HG02981 (cell line): ENCODE measurements at regions not wholly inside any gene's neighbourhood (a gene's known extent, or its start where the extent isn't known, plus 50 kb on each side); places are given as distances from the start of the nearest gene placed in this dataset.

ENCODE experiments used
- ATAC-seq: cut with Tn5 transposase; IDR thresholded peaks from one replicate; pipeline ENCODE4 v1.9.1; 2021; ENCODE audit warnings: mild to moderate bottlenecking, moderate library complexity; ENCODE audit not compliant: unreplicated experiment

DNA sequence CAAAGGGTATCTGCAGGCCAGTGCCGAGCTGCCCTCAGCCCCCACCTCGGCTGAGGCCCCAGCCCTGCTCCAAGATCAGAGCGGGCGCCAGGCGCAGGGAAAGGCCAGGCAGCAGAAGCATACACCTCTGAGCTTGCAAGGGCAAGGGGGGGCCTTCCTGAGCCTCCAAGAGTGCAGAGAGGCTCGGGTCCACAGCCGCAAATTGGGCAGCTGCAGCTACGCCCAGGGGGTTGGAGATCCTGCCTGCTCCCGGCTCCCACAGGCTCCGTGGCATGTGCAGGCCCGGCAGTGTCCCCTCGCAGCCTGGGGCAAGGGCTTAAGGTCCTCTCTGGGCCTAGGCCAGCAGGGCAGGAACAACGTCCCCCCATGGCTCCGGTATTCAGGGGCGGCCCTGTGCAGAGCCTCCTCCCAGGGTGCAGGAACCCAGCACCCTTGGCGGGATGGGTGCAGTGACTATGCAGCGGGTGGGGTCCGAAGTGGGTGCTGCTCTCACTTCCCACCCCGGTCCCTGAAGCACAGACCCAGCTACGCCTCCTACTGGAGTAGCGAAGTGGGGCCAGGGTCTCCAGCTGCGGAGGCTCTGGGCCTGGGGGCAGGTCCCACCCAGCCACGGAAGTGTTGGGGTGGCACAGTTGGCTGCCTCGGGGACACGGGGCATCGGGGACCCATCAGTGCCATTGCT lies 120.2 kb upstream of the TMEFF2 start:
- ATAC-seq: no peak

DNA sequence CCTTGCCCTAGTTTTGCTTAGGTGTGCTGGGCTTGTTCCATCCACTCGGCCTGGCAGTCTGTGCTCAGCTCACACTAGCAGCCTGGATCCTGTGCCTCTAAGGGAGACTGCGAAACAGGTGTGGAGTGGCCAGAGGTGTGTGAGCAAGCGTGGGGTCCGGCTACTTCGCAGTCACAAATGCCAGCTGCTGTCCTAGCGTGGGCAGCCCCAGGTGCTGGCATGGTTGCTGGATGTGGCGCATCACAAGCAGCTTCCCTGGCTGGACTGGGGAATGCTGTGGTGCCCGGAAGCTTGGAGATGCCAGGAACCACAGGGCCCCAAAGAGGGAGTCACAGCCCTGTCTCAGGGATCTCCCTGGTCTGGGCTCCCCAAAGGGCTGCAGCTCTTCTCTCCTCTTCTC lies 119.0 kb upstream of the TMEFF2 start:
- no peak for ATAC-seq

DNA sequence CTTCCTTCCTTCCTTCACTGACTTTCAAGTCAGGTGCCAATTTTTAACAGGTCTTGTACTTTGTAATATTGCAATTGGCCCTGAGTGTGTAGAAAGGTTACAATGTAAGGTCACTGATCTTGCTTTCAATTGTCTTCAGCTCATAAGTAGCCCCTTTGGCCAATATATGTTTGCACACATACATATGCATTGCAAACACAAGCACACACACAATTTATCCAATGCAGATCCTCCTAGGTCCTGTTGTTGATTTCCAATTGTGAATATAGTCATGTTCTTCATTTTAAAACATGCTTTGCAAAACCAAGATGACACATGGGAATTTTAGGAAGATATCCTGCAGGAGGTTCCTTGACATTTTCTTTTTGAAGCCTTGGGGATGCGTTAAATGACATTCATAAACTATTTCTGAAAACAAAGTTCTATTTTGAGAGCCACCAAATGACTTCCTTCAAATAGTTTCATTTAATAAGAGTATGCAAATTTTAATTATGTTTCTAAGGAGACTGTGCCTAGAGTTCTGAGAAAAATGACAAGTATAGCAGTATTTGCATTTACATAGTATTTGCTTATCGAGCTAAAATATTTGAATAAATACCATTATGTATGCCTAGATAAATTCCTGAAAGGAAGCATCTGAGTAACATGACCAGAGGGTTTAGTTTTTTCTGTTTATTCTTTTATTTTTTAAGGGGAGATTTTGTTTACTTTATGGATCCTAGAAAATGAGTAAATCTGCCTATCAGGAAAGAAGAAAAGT lies 117.1 kb upstream of the TMEFF2 start:
- ATAC-seq: no peak

DNA sequence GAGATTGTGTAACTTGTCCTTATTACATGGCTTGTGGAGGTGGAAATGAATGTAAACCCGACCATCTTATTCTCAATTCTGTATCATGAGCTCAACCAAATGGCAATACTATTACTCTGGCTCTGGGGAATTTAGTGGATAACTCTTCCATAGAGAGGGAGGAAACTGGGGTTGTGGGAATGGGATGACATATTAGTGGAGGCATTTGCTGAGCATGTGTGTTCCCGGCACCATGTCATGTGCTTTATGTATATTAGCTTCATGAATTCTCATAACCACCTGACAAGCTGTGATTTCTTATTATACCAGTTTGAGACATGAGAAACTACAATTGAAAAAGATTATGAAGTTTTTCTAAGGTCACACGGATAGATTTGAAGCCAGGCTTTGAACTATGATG lies 112.8 kb upstream of the TMEFF2 start:
- ATAC-seq: no peak

DNA sequence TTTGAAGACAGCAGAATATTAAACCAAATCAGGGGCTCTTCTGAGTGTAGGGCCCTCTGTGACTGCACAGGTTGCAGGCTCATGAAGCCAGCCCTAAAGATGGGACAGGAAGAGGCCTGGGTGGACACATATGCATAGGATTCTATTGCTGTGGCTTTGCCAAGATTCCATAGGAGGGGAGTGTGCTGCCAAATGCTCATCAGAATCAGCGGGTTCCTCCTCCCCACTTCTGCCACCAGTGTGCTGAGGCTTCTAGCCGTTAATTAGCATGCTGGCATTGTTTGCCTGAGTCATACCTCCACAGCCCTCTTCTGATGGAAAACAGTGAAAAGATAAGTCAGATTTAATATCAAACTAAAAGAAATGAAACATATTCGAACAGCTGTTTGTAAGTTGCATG lies 103.9 kb upstream of the TMEFF2 start:
- ATAC-seq: no peak

DNA sequence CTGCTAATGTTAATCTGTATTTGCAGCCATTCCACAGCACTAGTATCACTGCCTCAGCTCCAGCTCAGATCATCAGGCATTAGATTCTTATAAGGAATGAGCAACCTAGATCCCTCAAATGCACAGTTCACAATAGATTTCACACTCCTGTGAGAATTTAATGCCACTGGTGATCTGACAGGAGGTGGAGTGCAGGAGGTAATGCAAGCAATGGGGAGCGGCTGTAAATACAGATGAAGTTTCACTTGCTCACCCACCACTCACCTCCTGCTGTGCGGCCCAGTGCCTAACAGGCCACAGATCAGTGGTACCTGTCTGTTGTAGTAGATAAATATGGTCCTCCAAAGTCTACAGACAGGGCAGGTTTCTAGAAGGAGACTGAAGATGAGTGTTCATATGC lies 97.7 kb upstream of the TMEFF2 start:
- no peak for ATAC-seq

DNA sequence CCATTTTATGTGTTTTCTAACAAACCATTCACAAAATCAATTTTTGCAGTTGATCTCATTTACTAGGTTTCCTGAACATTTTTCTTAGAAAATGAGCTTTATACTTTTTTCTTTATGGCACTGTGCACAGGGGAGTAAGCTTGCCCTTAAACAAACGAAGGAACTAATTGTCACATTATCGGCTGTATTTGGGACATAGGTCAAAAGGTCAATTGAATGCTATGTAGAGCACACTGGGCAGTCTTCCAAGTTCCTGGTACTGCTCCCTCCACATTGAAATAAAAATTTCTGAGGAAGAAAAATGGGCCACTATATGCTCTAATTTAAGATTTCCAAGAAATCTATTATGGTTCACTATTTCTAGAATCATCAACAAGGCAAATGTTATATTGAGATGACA lies 93.6 kb upstream of the TMEFF2 start:
- ATAC-seq: no peak

DNA sequence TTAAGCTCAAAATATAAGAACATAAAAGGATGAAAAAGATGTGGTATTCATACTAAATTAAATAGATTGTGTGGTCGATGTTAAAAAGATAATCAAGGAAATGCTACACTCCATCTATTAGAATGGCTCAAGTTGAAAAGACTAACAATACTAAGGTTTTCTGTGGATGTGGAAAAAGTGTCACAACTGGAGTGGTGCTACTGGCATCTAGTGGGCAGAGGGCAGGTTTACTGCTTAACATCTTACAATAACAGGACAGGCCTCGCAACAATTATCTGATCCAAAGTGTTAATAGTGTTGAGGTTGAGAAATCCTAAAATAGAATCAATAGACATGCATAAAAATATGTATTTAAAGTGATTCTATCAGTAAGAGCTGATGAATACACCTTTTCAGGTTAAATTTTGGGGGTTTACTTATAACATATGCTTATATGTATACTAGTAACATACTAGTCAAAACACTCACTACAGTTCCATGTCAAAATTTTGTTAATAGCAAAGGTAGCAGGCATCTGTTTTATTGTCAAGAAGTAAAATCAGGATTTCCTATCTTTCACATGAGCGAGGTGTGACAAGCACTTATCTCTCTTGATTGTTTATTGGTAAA lies 91.5 kb upstream of the TMEFF2 start:
- ATAC-seq: no peak

DNA sequence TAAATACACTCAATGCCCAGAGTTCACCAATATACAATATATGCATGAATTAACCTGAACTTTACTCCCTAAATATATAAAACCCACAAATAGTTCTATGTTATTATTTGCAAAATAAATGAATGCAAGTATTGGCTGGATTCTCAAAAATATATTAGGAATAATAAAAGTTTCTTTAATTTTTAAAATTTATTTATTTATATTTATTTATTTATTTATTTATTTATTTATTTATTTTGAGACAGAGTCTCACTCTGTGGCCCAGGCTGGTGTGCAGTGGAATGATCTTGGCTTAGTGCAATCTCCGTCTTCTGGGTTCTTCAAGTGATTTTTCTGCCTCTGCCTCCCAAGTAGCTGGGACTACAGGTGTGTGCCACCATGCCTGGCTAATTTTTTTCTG lies 88.7 kb upstream of the TMEFF2 start:
- ATAC-seq: no peak

DNA sequence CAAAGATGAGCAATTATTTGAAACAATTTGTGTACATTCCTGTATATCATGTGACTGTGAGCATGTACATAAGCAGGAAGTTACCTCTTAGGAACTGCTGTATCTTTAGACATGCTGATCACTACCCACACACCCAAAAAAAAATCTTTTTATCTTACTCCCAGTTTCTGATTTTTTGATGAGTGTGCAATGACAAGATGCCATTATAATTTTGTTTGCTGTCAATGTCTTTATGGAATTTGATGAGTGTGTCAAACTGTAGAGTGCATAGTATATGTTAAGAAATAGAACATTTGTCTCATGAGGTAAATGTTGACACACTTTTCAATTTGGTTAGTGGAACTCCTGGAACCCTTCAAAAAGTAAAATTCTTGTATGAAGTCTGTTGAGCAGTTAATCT lies 84.0 kb upstream of the TMEFF2 start:
- no peak for ATAC-seq

DNA sequence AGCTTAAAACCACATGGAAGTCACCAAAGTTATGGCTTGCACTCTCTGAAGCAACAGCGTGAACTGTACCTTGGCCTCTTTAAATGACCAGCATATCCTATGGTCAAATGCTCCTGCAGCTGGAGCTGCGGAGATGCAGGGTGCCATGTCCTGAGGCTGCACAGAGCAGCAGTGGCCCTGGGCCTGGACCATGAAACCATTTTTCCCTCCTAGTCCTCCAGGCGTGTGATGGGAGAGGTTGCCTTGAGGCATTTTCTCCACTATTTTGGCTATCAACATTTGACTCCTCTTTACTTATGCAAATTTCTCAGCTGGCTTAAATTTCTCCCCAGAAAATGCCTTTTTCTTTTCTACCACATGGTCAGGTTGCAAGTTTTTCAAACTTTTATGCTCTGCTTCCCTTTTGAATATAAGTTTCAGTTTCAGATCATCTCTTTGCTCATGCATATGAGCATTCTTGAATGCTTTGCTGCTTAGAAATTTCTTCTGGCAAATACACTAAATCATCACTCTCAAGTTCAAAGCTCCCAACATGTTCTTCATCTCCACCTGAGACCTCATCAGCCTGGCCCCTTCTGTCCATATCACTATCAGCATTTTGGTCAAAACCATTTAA lies 82.9 kb upstream of the TMEFF2 start:
- no peak for ATAC-seq

DNA sequence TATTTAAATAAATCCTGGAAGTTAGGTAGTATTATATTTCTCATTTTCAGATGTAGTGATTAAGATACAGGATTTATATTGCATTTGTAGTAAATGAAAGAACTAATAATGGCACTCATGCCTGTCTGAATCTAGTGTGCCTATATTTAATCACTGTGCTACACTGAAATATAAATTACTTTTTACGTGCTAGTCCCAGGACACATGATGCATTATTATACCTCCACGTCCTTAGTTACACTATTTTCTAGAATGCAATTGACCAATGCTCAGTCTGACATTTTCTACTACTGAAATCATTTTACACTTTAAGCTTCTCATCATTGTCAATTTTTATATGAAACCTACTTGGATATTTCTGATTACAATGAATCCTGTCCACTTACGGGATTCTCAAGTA lies 80.9 kb upstream of the TMEFF2 start:
- no peak for ATAC-seq

DNA sequence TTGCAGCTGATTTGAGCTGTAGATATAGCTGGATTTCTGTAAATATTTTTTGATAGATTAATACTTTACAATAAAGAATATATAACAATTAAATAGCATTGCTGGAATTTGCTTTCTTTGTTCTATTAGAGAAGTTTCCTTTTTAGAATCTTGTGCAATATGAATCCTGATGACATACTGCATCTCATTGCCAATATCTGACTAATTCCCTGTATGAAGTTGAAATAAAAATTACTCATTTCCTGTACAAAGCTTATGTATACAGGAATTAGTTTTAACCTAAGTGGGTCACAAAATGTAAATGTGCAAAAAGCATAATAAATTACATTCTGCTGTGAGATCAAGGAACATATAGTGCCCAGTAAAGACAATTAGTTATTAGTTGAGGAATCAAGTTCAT lies 72.8 kb upstream of the TMEFF2 start:
- ATAC-seq: no peak

DNA sequence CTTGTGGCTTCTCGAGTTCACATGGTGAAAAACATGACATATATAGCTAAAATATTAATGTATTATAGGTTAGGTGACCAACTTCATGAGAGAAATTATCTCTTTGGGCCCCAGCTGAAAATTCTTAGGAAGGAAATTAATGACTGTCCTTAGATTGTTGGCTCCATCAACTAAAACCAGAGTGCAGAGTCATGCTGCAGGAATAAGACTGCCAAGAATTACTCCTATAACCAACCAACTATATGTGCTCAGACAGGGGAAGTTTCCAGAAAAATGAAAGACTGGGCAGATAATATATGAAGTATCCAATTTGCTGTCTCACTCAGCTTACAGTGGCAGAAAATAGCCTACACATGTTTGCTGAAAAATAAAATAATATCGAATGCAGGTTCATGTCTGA lies 71.0 kb upstream of the TMEFF2 start:
- ATAC-seq: no peak

DNA sequence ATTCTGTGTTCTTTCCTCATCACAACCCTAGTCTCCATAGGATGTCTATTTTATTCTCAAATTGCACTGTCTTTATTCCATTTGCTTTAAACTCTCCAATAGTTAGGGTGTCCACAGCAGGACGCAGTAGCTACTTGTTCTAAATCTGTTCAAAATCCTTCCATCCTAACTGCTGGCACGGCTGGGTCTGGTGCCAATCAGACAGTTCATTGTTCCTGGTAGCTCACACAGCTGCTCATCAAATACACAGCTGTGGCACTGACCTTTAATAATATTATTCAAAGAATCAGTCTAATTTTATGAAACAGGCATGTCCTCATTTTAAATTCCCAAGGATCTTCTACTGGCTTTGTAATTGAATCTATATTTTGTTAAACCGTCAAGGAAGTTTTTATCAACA lies 59.7 kb upstream of the TMEFF2 start:
- no peak for ATAC-seq

DNA sequence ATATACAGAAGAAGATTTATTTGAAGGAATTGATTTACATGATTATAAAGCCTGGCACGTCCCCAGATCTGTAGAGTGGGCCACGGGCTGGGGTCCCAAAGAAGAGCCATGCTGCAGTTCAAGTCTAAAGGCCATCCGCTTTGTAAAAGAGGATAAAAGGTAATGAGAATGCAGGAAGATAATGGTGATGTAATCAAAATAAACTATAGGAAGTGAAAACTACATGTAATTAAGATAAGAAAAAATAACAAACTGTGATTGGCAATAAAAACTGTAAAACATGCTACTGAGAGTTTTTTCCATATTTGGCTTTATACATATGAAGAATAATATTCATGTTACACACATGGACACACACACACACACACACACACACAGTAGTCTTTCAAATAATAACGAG lies 59.0 kb upstream of the TMEFF2 start:
- no peak for ATAC-seq

DNA sequence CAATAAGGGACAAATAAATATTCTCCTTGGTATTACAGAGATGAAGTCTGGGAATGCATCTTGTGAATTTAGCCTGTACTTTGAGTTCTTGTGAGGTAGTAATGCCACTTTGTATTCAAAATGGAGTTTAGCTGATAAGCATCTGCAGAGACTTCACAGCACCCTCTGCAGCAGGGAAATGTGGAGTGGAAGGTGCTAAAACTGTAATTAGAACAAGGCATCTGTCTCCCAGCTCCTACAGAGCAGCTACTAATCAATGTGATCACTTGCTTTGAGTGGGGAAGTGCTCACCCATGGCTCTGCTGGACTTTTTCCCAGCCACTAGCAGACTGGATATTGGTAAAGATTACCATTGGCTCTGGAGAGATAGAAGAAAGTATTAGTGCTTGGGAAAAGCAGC lies 56.2 kb upstream of the TMEFF2 start:
- ATAC-seq: no peak

DNA sequence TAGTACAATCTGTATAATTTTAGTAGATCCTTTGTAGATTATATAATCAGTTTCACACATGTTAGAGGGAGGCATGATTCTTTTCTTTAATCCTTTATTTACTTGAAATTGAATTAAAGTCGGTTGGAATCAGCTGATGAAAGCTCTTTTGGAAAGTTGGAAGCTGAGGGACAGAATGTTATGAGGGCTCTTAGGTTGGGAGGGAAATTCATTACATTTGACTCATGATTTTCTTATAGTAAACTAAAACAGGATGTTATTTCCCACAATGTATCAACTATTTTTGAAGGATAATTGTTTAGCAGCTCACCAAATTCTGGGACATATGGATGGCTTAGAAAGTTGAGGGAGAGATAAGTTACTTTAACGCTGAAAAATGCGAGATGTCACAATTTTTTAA lies 52.7 kb upstream of the TMEFF2 start:
- ATAC-seq: no peak

DNA sequence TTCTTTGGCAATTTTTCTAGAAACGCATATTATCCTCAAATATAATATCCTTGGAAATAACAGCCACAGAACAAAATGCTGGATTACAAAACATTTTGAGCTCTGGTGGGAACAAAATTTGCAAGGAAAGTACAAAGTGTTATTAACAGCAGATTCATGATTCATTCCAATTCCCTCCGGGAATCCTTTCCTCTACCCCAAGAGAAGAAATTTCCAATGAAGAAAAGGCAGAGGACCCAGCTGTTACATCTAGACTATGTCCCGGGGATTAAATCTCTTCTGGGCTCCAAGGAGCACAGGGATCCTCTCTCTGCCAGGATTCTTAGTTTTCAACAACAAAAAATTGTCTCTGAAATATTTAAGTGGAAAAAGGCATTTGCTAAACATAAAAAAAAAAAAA lies 51.6 kb upstream of the TMEFF2 start:
- ATAC-seq: no peak

DNA sequence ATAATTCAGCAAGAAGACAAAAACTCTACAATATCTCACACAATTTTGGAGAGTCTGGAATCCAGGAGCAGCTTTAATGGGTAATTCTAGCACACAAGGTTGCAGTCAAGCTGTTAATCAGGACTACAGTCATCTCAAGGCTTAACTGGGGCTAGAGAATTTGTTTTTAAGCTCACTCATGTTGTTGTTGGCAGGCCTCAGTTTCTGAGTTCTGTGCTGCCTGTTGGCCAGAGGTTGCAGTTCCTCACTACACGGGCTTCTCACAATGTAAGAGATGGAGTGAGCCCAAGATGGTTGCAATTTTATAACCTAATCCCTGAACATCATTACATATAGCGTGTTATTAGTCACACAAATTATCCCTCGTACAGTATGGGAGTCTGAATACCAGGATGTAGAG lies 50.6 kb upstream of the TMEFF2 start:
- no peak for ATAC-seq
